GM21529 (cell line): ENCODE measurements at regions not wholly inside any gene's neighbourhood (a gene's known extent, or its start where the extent isn't known, plus 50 kb on each side); places are given as distances from the start of the nearest gene placed in this dataset.
"Not testable (repeated sequence)": the region's sequence is repeated elsewhere in the genome, so short reads cannot be mapped to it uniquely, and the experiment has no call there.

Source experiments
- ATAC-seq: cut with Tn5 transposase; IDR thresholded peaks from one replicate; pipeline ENCODE4 v1.9.1; 2021; ENCODE audit not compliant: unreplicated experiment

DNA sequence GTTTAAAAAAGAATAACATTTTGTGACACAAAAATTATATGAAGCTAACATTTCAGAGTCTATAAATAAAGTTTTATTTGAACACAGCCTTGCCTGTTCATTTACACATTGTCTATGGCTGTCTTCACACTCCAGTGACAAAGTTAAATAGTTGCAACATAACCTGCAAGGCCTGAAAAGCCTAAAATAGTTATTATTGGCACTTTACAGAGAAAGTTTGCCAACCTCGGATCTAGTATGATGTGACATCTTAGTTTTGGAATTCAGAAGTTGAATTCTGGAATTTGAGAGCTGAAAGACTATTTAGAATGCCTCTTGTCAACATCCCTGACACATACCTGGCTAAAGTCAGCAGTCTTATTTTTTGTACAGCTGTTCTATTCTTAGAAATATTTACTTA, 68.3 kb downstream of the DYRK2 start:
- ATAC-seq, result no peak

DNA sequence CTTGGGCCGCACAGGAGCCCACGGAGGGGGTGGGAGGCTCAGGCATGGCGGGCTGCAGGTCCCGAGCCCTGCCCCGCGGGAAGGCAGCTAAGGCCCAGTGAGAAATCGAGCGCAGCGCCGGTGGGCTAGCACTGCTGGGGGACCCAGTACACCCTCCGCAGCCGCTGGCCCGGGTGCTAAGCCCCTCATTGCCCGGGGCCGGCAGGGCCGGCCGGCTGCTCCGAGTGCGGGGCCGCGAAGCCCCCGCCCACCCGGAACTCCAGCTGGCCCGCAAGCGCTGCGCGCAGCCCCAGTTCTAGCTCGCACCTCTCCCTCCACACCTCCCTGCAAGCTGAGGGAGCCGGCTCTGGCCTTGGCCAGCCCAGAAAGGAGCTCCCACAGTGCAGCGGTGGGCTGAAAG, 70.8 kb downstream of the DYRK2 start:
- ATAC-seq, result not testable (repeated sequence)

DNA sequence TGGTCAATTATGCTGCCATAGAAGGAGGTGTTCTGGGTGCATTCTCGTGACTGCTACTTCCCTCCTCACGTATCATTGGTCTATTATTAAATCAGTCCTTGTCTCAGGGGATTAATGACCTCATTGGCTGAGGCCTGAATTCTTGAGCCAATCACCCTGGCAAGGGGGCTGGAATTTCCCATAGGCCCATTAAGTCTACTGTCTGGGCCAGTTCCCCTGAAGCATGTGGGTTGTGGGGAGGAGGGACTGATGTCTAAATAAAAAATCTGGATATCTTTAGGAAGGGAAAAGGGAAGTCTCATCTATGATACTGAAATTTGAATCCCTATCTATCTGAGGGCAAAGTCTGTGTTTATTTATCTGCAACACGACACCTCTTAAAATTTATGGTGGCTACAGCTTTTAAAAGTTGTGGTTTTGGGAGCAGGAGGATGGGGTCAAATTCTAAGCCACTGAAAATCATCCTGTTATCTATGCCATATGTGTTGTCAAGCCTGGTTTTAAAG, 71.9 kb downstream of the DYRK2 start:
- ATAC-seq, result no peak

DNA sequence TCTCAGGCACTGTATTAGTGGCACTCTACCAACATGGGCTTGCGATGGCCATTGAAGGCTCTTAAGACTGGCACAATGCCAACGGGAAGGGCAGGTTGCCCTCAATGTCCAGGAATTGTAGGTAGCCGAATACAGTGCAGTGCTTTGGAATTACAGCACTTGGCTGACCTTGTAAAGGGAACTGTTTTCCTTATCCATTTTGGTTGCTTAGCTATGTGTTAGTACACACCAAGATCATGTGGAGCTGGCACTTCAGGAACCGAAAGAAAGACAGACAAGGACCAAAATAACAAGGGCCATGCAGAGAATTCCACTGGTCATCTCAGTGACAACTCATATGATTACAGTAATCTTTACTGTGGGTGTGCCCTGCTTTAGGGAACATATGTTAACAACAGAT, 72.7 kb downstream of the DYRK2 start:
- ATAC-seq, result no peak

DNA sequence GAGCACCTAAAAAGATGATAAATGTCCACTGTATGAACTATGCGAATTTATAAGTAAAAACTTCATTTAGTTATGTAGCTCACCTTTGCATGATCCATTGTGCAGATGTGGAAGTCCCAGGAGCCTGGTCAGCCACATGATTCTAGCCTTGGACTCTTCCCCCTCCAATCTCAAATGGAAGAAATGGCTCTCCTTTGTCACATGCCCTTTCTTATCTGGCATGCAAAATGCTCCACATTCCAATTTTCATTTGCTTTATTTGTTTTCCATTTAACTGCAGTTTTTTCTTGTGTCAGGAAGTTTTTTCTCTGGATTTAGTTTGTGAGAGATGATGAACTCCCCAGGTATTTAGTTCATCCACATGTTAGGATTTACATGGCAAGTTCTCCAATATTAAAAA, 73.8 kb downstream of the DYRK2 start:
- no peak for ATAC-seq

GRCh38 chr12:67726868-67727267, 78.3 kb downstream of the DYRK2 start:
- ATAC-seq, result no peak

GRCh38 chr12:67727702-67728666, 79.4 kb downstream of the DYRK2 start:
- ATAC-seq, result no peak

GRCh38 chr12:67732857-67733256, 84.3 kb downstream of the DYRK2 start:
- ATAC-seq, result no peak

- ATAC-seq, result no peak
Measured at GRCh38 chr12:67735868-67736267, 87.3 kb downstream of the DYRK2 start.

GRCh38 chr12:67740711-67741110, 92.2 kb downstream of the DYRK2 start:
- no peak for ATAC-seq

GRCh38 chr12:67741270-67741669, 92.7 kb downstream of the DYRK2 start:
- no peak for ATAC-seq

- ATAC-seq, result no peak
Measured at GRCh38 chr12:67742461-67742860, 93.9 kb downstream of the DYRK2 start.

DNA sequence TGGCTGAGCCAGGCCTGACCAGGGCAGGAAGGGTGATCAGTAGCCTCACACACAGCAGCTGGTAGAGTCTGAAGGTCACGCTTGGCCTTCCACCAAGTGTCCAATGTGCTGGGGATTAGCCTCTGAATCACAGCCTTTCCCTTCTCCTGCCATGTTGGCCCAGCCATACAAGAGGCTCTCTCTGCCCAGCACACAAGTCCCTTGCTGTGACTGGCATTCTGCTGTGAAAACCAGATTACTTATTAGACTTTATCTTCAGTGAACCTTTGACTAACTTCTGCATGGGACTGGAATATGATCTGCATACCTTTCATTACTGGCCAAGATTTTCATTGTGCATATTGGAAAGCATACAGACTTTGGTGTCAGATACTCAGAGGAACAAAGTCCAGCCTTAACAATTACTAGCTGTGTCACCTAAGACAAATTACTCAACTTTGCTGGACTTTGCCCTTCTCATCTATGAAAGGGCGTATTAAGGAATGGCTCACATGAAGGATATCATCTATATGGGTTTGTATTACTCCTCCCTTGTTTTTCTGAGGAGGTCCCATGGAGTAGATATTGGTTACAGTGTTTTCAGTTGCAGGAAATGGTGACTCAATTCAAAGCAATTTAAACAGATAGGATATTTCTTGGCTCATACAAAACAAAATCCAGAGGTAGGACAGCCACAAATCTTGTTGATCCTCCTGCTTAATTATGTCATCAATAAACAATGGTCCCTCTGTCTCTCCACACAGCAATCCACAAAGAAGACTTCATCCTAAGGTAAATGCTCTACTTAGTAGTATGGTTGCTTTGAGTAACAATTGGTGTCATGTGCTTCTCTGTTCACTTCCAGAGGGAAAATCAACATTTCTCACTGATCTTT, 99.6 kb downstream of the DYRK2 start:
- no peak for ATAC-seq

GRCh38 chr12:67748743-67749040, 100.1 kb downstream of the DYRK2 start:
- ATAC-seq, result no peak

DNA sequence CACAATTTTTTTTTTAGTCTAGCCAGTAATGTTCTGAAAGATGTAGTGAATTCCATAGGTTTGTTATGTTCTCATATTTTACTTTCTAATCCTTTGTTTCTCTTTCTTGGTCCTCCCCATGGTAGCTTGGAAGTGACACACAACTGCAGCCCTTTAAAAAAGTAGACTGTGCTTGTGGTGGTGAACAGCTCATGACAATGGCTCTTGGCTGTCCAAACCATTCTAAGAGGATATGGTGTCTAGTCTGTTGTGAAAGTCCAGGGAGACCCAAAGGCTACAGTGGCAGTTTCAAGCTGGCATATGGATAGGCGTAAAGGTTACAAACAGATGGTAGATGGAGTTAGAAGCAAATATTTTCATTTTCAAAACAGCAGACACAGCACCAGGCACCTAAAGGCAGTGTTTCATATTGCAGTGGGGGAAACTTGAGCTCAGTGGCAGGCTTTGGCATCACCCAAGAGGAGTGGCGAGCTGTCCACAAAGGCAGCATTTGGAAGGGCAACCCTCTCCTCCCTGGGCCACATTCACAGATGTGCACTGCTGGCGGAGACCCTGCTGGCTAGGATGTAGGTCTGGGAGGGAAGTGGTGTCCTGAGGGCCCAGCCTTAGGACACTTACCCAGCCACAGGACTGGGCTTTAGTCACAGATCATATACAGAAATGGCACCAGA, 102.1 kb downstream of the DYRK2 start:
- no peak for ATAC-seq

- ATAC-seq, result no peak
Measured at GRCh38 chr12:67751381-67751928, 102.9 kb downstream of the DYRK2 start.

DNA sequence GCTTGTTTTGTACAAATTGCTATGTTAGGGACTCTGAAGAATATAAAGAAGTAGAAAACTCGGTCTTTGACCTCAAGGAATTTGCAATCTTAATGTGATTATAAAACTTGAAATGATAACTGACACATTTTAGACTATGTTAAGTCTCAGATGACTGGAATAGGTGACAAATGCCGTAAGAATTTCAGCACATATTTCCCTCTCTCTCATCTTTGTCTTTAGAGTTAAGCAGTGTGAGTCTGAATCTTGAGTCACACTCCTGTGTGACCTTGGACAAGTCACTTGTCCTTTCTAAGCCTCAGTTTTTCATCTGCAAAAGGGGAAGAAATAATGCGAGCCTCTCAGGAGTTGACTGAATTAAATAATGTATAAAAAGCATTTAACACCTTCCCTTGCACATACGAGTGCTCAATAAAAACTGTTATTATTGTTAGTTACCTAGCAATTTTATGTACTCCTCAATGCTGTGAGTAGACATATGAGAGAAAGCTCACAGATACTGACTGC, 103.7 kb downstream of the DYRK2 start:
- ATAC-seq, result no peak

- no peak for ATAC-seq
Measured at GRCh38 chr12:67754933-67755697, 106.6 kb downstream of the DYRK2 start.

DNA sequence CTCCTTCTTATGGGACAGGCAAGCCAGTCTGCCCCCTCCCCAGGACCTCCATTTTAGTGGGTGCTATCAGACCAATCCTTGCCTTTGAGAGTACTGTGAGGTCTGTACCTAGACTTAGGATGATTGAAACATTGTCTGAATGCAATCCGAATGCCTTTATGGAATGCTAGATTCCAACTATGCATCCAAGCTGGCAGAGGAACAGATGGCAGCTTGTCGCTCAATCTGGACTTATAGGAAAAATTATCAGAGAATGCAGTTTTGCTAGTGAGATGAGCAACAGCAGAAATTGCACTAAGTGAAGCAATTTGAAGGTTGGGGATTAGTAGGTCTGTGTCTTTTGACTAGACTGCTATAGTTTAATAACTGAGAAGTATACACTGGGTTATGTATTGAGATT, 109.1 kb downstream of the DYRK2 start:
- peak; percentile 37 for ATAC-seq

DNA sequence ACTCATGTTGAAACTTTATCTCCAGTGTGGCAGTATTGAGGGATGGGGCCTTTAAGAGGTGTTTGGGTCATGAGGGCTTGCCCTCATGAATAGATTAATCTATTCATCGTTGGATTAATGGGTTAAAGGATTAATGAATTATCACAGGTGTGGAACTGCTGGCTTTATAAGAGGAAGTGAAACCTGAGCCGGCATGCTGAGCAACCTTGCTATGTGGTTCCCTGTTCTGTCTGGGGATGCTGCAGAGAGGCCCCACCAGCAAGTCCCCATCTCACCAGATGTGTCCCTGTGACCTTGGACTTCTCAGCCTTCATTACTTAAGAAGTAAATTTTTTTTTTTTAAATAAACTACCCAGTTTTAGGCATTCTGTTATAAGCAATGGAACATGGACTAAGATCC, 109.6 kb downstream of the DYRK2 start:
- ATAC-seq, result peak; percentile 99
